ENCODE measurements at regions not wholly inside any gene's neighbourhood (a gene's known extent, or its start where the extent isn't known, plus 50 kb on each side); places are given as distances from the start of the nearest gene placed in this dataset.

GRCh38 chr11:82003671-82004515 is 729.8 kb downstream of the FAM181B start:
- ChIA-PET CTCF (ENCODE audit: partially characterized antibody) (no interaction called here), POLR2A (ENCODE audit: partially characterized antibody) (no interaction called here)
- Histone ChIP-seq H3K79me2 (ENCODE audit: control insufficient read depth in 1 of 2, insufficient read depth in 2 of 2, low read length in 2 of 2) (no peaks in the 10 kb centered on the region), H4K91ac (replicated peaks; ENCODE audit: insufficient read length, low read length) (no peak overlapping the region), H2AK5ac (ENCODE audit: low read depth, low read length) (no peak overlapping the region), H3K56ac (replicated peaks; ENCODE audit: insufficient read length, low read depth, low read length) (no peak overlapping the region), H2BK120ac (replicated peaks; ENCODE audit: low read depth, low read length) (no peak overlapping the region), H2BK20ac (ENCODE audit: low read length) (no peak overlapping the region), H3K4me3 (ENCODE audit: extremely low read depth in 1 of 4, insufficient read depth in 2 of 4, low read depth in 3 of 4, low read length in 4 of 4) (no peak overlapping the region), H3K4me1 (replicated peaks in 1 of 4; ENCODE audit: control insufficient read depth in 3 of 4, insufficient read depth in 4 of 4, low read length in 3 of 4) (no peaks in the 10 kb centered on the region), H3K14ac (ENCODE audit: insufficient read length) (no peak overlapping the region), H3K23me2 (ENCODE audit: low read depth, low read length) (no peaks in the 10 kb centered on the region), H3K36me3 (ENCODE audit: control insufficient read depth in 2 of 4, insufficient read depth in 4 of 4, low read length in 3 of 4) (no peaks in the 10 kb centered on the region), H2BK15ac (ENCODE audit: low read length) (no peak overlapping the region), H4K20me1 (replicated peaks in 1 of 2; ENCODE audit: control insufficient read depth in 1 of 2, insufficient read depth in 2 of 2, low read length in 2 of 2) (no peaks in the 10 kb centered on the region), H3K27ac (ENCODE audit: low read depth, low read length) (no peak overlapping the region), H2BK12ac (ENCODE audit: low read depth, low read length) (no peak overlapping the region), H3K9me3 (ENCODE audit: insufficient read depth in 2 of 2, low read depth in 1 of 2, low read length in 1 of 2) (no peaks in the 10 kb centered on the region), H3K4ac (replicated peaks; ENCODE audit: insufficient read length, low read depth, low read length) (no peak overlapping the region), H3K23ac (ENCODE audit: insufficient read length) (no peak overlapping the region), H3K27me3 (replicated peaks in 1 of 4; ENCODE audit: control insufficient read depth in 3 of 4, extremely low read depth in 1 of 4, insufficient read depth in 3 of 4, low read length in 3 of 4) (no peaks in the 10 kb centered on the region), H2BK5ac (ENCODE audit: low read depth, low read length) (no peak overlapping the region), H3K18ac (ENCODE audit: extremely low read depth, low read length) (no peak overlapping the region), H4K8ac (ENCODE audit: extremely low read depth, insufficient read depth, low read length) (no peak overlapping the region), H3K4me2 (ENCODE audit: insufficient read depth in 1 of 2, low read depth in 2 of 2, low read length in 2 of 2) (no peak overlapping the region), H3K9ac (replicated peaks in 1 of 4; ENCODE audit: extremely low read depth in 1 of 4, low read depth in 3 of 4, low read length in 3 of 4) (no peak overlapping the region), H4K5ac (ENCODE audit: insufficient read length, low read depth, low read length) (no peak overlapping the region), H3K79me1 (ENCODE audit: low read depth, low read length) (no peaks in the 10 kb centered on the region), H2AFZ (ENCODE audit: low read length) (no peak overlapping the region)
- FAIRE-seq = no peak
- WGBS, 2 experiments (ENCODE audit: extremely low coverage in 1 of 2, insufficient coverage in 1 of 2, insufficient read length in 1 of 2, insufficient replicate concordance in 2 of 2, low coverage in 1 of 2, low lambda C conversion rate in 2 of 2, missing lambda C conversion rate in 1 of 2) = 91% methylated on average over 7 of the region's 7 CpGs; no CpG with 5 or more reads in 1 of the 2 experiments
- DNase-seq (ENCODE audit: low read depth in 1 of 2, low spot score in 2 of 2) = no peak
- TF ChIP-seq POLR2A (IDR thresholded peaks at IDR 0.05; ENCODE audit: control extremely low read depth in 1 of 2, low read depth in 2 of 2, low read length in 2 of 2) = no peak
- no peak for TF ChIP-seq KDM4A (IDR thresholded peaks at IDR 0.05; ENCODE audit: low read depth, low read length, severe bottlenecking)
- no peak for TF ChIP-seq MAFK (IDR thresholded peaks at IDR 0.05; ENCODE audit: low read depth, low read length)
- no peak for TF ChIP-seq SIX5 (IDR thresholded peaks at IDR 0.05; ENCODE audit: low read depth, low read length)
- TF ChIP-seq, protein P1, sequence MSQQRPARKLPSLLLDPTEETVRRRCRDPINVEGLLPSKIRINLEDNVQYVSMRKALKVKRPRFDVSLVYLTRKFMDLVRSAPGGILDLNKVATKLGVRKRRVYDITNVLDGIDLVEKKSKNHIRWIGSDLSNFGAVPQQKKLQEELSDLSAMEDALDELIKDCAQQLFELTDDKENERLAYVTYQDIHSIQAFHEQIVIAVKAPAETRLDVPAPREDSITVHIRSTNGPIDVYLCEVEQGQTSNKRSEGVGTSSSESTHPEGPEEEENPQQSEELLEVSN (IDR thresholded peaks at IDR 0.05) = no peak
- no peak for TF ChIP-seq SRF (IDR thresholded peaks at IDR 0.05; ENCODE audit: low read depth, low read length)
- TF ChIP-seq POLR2AphosphoS5 (IDR thresholded peaks at IDR 0.05; ENCODE audit: low read depth, low read length) = no peak
- TF ChIP-seq NRF1 (IDR thresholded peaks at IDR 0.05; ENCODE audit: low read depth, low read length) = no peak
- TF ChIP-seq POU5F1 (IDR thresholded peaks at IDR 0.05; ENCODE audit: low read depth, low read length) = no peak
- no peak for TF ChIP-seq SP4 (IDR thresholded peaks at IDR 0.05; ENCODE audit: low read length)
- TF ChIP-seq KDM1A (IDR thresholded peaks at IDR 0.05; ENCODE audit: borderline replicate concordance, low read length) = no peak
- no peak for TF ChIP-seq HDAC2 (IDR thresholded peaks at IDR 0.05; ENCODE audit: borderline replicate concordance in 1 of 2, low read depth in 2 of 2, low read length in 2 of 2)
- no peak for TF ChIP-seq EP300 (IDR thresholded peaks at IDR 0.05; ENCODE audit: borderline replicate concordance in 1 of 2, low read depth in 2 of 2, low read length in 2 of 2)

Data from H1 (cell line).